ENCODE measurements at regions not wholly inside any gene's neighbourhood (a gene's known extent, or its start where the extent isn't known, plus 50 kb on each side); places are given as distances from the start of the nearest gene placed in this dataset.
"Not testable (repeated sequence)": the region's sequence is repeated elsewhere in the genome, so short reads cannot be mapped to it uniquely, and the experiment has no call there.

- H3K27ac Mint-ChIP-seq = no peak overlapping the region
- H3K9me3 Mint-ChIP-seq = peaks cover 18% of the 10 kb centered on the region
- H3K4me3 Mint-ChIP-seq = no peak overlapping the region
- no peak for ATAC-seq (replicated peaks)
- H3K36me3 Mint-ChIP-seq (ENCODE audit: low read depth) = no peaks in the 10 kb centered on the region
- no peaks in the 10 kb centered on the region for H3K27me3 Mint-ChIP-seq
- no peaks in the 10 kb centered on the region for H3K4me1 Mint-ChIP-seq
Measured at GRCh38 chr13:81382246-81382645, 1041.3 kb upstream of the SPRY2 start.

GRCh38 chr13:81381560-81381959, 1040.6 kb upstream of the SPRY2 start:
- H3K27ac Mint-ChIP-seq = no peak overlapping the region
- H3K27me3 Mint-ChIP-seq = no peaks in the 10 kb centered on the region
- H3K36me3 Mint-ChIP-seq (ENCODE audit: low read depth) = no peaks in the 10 kb centered on the region
- peaks cover 18% of the 10 kb centered on the region for H3K9me3 Mint-ChIP-seq
- ATAC-seq (replicated peaks) = no peak
- no peaks in the 10 kb centered on the region for H3K4me1 Mint-ChIP-seq
- no peak overlapping the region for H3K4me3 Mint-ChIP-seq

- Mint-ChIP-seq H3K4me1 (no peaks in the 10 kb centered on the region), H3K36me3 (ENCODE audit: low read depth) (no peaks in the 10 kb centered on the region), H3K27ac (no peak overlapping the region), H3K9me3 (peaks cover 11% of the 10 kb centered on the region), H3K4me3 (no peak overlapping the region), H3K27me3 (no peaks in the 10 kb centered on the region)
- no peak for ATAC-seq (replicated peaks)
Measured at GRCh38 chr13:81379183-81379582, 1038.3 kb upstream of the SPRY2 start.

- H3K4me3 Mint-ChIP-seq = no peak overlapping the region
- no peak for ATAC-seq (replicated peaks)
- no peaks in the 10 kb centered on the region for H3K4me1 Mint-ChIP-seq
- H3K27me3 Mint-ChIP-seq = no peaks in the 10 kb centered on the region
- peaks cover 5% of the 10 kb centered on the region for H3K9me3 Mint-ChIP-seq
- no peak overlapping the region for H3K27ac Mint-ChIP-seq
- no peaks in the 10 kb centered on the region for H3K36me3 Mint-ChIP-seq (ENCODE audit: low read depth)
Measured at GRCh38 chr13:81377921-81378320, 1037.0 kb upstream of the SPRY2 start.

GRCh38 chr13:81375709-81376108, 1034.8 kb upstream of the SPRY2 start:
- H3K27ac Mint-ChIP-seq = no peak overlapping the region
- H3K36me3 Mint-ChIP-seq (ENCODE audit: low read depth) = no peaks in the 10 kb centered on the region
- H3K27me3 Mint-ChIP-seq = no peaks in the 10 kb centered on the region
- no peak for ATAC-seq (replicated peaks)
- H3K9me3 Mint-ChIP-seq = peaks cover 8% of the 10 kb centered on the region
- H3K4me3 Mint-ChIP-seq = no peak overlapping the region
- no peaks in the 10 kb centered on the region for H3K4me1 Mint-ChIP-seq

GRCh38 chr13:81362711-81363110, 1021.8 kb upstream of the SPRY2 start:
- H3K36me3 Mint-ChIP-seq (ENCODE audit: low read depth); H3K27ac Mint-ChIP-seq; H3K4me3 Mint-ChIP-seq; H3K4me1 Mint-ChIP-seq; ATAC-seq (replicated peaks); H3K27me3 Mint-ChIP-seq: not testable (repeated sequence)
- peaks cover 15% of the 10 kb centered on the region for H3K9me3 Mint-ChIP-seq

GRCh38 chr13:81350056-81350455, 1009.1 kb upstream of the SPRY2 start:
- Mint-ChIP-seq H3K36me3 (ENCODE audit: low read depth) (no peaks in the 10 kb centered on the region), H3K27me3 (no peaks in the 10 kb centered on the region), H3K27ac (no peak overlapping the region), H3K4me3 (no peak overlapping the region), H3K4me1 (no peaks in the 10 kb centered on the region), H3K9me3 (peaks cover 4% of the 10 kb centered on the region)
- ATAC-seq (replicated peaks) = no peak

- not testable (repeated sequence) for H3K9me3 Mint-ChIP-seq; H3K27ac Mint-ChIP-seq; H3K4me3 Mint-ChIP-seq; ATAC-seq (replicated peaks); H3K36me3 Mint-ChIP-seq (ENCODE audit: low read depth); H3K27me3 Mint-ChIP-seq; H3K4me1 Mint-ChIP-seq
Measured at GRCh38 chr13:81340118-81341069, 999.5 kb upstream of the SPRY2 start.

- H3K4me3 Mint-ChIP-seq; H3K36me3 Mint-ChIP-seq (ENCODE audit: low read depth); ATAC-seq (replicated peaks); H3K27ac Mint-ChIP-seq; H3K9me3 Mint-ChIP-seq; H3K4me1 Mint-ChIP-seq; H3K27me3 Mint-ChIP-seq: not testable (repeated sequence)
Measured at GRCh38 chr13:81339666-81340065, 998.7 kb upstream of the SPRY2 start.

- H3K27ac Mint-ChIP-seq = no peak overlapping the region
- H3K4me1 Mint-ChIP-seq = no peaks in the 10 kb centered on the region
- no peaks in the 10 kb centered on the region for H3K36me3 Mint-ChIP-seq (ENCODE audit: low read depth)
- no peak overlapping the region for H3K4me3 Mint-ChIP-seq
- peaks cover 10% of the 10 kb centered on the region for H3K9me3 Mint-ChIP-seq
- ATAC-seq (replicated peaks) = no peak
- no peaks in the 10 kb centered on the region for H3K27me3 Mint-ChIP-seq
Measured at GRCh38 chr13:81334481-81334880, 993.6 kb upstream of the SPRY2 start.

GRCh38 chr13:81326913-81327312, 986.0 kb upstream of the SPRY2 start:
- no peak for ATAC-seq (replicated peaks)
- H3K27ac Mint-ChIP-seq = no peak overlapping the region
- no peaks in the 10 kb centered on the region for H3K27me3 Mint-ChIP-seq
- peaks cover 21% of the 10 kb centered on the region for H3K9me3 Mint-ChIP-seq
- no peak overlapping the region for H3K4me3 Mint-ChIP-seq
- no peaks in the 10 kb centered on the region for H3K36me3 Mint-ChIP-seq (ENCODE audit: low read depth)
- no peaks in the 10 kb centered on the region for H3K4me1 Mint-ChIP-seq

GRCh38 chr13:81320516-81320915, 979.6 kb upstream of the SPRY2 start:
- H3K4me3 Mint-ChIP-seq = no peak overlapping the region
- ATAC-seq (replicated peaks) = no peak
- no peaks in the 10 kb centered on the region for H3K4me1 Mint-ChIP-seq
- no peaks in the 10 kb centered on the region for H3K36me3 Mint-ChIP-seq (ENCODE audit: low read depth)
- no peak overlapping the region for H3K27ac Mint-ChIP-seq
- H3K27me3 Mint-ChIP-seq = no peaks in the 10 kb centered on the region
- H3K9me3 Mint-ChIP-seq = peaks cover 19% of the 10 kb centered on the region

GRCh38 chr13:81319351-81319750, 978.4 kb upstream of the SPRY2 start:
- Mint-ChIP-seq H3K36me3 (ENCODE audit: low read depth) (no peaks in the 10 kb centered on the region), H3K4me1 (no peaks in the 10 kb centered on the region), H3K27ac (no peak overlapping the region), H3K27me3 (no peaks in the 10 kb centered on the region), H3K9me3 (peaks cover 18% of the 10 kb centered on the region), H3K4me3 (no peak overlapping the region)
- no peak for ATAC-seq (replicated peaks)

GRCh38 chr13:81318231-81319019, 977.5 kb upstream of the SPRY2 start:
- H3K27ac Mint-ChIP-seq = no peak overlapping the region
- no peak overlapping the region for H3K4me3 Mint-ChIP-seq
- H3K36me3 Mint-ChIP-seq (ENCODE audit: low read depth) = no peaks in the 10 kb centered on the region
- no peaks in the 10 kb centered on the region for H3K4me1 Mint-ChIP-seq
- no peaks in the 10 kb centered on the region for H3K27me3 Mint-ChIP-seq
- ATAC-seq (replicated peaks) = no peak
- peaks cover 14% of the 10 kb centered on the region for H3K9me3 Mint-ChIP-seq

- no peak overlapping the region for H3K4me3 Mint-ChIP-seq
- ATAC-seq (replicated peaks) = no peak
- H3K4me1 Mint-ChIP-seq = no peaks in the 10 kb centered on the region
- peaks cover 8% of the 10 kb centered on the region for H3K9me3 Mint-ChIP-seq
- no peaks in the 10 kb centered on the region for H3K27me3 Mint-ChIP-seq
- no peak overlapping the region for H3K27ac Mint-ChIP-seq
- no peaks in the 10 kb centered on the region for H3K36me3 Mint-ChIP-seq (ENCODE audit: low read depth)
Measured at GRCh38 chr13:81314461-81314860, 973.5 kb upstream of the SPRY2 start.

Measured in activated T-helper 17 cell treated with anti-CD3 and anti-CD28 coated beads, Interleukin-2, amount 50 U/mL, for 72 hours (primary cell).